ENCODE measurements at regions not wholly inside any gene's neighbourhood (a gene's known extent, or its start where the extent isn't known, plus 50 kb on each side); places are given as distances from the start of the nearest gene placed in this dataset.
A peak's percentile ranks its signal among the peaks of the same experiment; 100 is the strongest.

DNA sequence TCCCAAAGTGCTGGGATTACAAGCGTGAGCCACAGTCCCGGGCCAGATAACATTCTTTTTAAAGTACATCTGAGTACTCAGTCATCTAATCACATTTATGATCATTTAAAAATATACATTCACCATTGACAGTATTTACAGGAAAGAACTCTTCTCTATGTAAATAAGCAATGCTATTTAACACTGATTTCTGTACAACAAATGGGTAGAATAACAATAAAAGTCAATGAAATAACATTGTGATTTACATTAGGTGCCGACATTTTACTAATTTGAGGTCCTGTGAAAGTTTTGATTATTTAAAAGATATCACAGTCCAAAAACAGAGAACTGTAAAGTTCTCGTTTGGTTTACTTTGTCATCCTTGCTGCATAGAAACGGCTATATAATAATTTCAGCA, 1763.7 kb downstream of the SLITRK1 start:
- TF ChIP-seq BHLHE40 (IDR thresholded peaks at IDR 0.05; ENCODE audit: borderline replicate concordance) = no peak
- no peak for TF ChIP-seq FOXK2 (IDR thresholded peaks at IDR 0.05)
- no peak for TF ChIP-seq ARNT (IDR thresholded peaks at IDR 0.05)
- TF ChIP-seq SUZ12 (IDR thresholded peaks at IDR 0.05) = no peak
- no peak for TF ChIP-seq NFRKB (IDR thresholded peaks at IDR 0.05)
- TF ChIP-seq FOXA1 (IDR thresholded peaks at IDR 0.05) = peak; percentile 80; the same call in 1 of the 2 replicates
- no peak for TF ChIP-seq LEF1 (IDR thresholded peaks at IDR 0.05; ENCODE audit: borderline replicate concordance)
